GM12865 (cell line): ENCODE measurements at regions not wholly inside any gene's neighbourhood (a gene's known extent, or its start where the extent isn't known, plus 50 kb on each side); places are given as distances from the start of the nearest gene placed in this dataset.

Source experiments
- DNase-seq: peaks from one replicate; pipeline ENCODE4 v3.0.0; 2010; ENCODE audit warnings: low read depth
- H3K4me3 ChIP-seq: 2 replicates; pipeline ENCODE4 v1.5.1; 2011; ENCODE audit warnings: mild to moderate bottlenecking, low read depth, low read length, control low read depth
- TF ChIP-seq, protein P1 (sequence below): IDR thresholded peaks from 2 replicates; pipeline ENCODE4 v1.5.1; 2011; ENCODE audit warnings: low read length, control low read depth, low read depth, inconsistent platforms; ENCODE audit not compliant: insufficient read depth; ENCODE audit errors: missing control alignments

DNA sequence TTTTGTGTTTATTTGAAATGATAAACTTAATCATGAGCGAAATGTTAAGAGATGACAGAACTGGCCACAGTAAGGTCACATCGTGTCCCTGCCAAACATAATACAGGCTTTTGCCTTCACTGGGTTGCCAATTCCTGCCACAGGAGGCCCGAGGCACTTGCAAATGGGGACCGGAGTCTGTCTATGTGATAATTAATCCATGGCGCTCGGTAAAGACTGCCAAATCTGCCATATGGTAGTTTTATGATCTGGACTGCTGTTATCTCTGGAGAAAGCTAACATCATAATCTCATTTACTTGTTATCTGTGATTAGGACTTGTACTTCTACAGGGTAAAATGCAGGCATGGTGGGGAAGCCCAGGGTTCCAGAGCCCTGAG lies 170.5 kb upstream of the TSHZ2 start:
- TF ChIP-seq, protein P1, sequence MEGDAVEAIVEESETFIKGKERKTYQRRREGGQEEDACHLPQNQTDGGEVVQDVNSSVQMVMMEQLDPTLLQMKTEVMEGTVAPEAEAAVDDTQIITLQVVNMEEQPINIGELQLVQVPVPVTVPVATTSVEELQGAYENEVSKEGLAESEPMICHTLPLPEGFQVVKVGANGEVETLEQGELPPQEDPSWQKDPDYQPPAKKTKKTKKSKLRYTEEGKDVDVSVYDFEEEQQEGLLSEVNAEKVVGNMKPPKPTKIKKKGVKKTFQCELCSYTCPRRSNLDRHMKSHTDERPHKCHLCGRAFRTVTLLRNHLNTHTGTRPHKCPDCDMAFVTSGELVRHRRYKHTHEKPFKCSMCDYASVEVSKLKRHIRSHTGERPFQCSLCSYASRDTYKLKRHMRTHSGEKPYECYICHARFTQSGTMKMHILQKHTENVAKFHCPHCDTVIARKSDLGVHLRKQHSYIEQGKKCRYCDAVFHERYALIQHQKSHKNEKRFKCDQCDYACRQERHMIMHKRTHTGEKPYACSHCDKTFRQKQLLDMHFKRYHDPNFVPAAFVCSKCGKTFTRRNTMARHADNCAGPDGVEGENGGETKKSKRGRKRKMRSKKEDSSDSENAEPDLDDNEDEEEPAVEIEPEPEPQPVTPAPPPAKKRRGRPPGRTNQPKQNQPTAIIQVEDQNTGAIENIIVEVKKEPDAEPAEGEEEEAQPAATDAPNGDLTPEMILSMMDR: no peak
- no peak for DNase-seq
- H3K4me3 ChIP-seq: no peak overlapping the region

DNA sequence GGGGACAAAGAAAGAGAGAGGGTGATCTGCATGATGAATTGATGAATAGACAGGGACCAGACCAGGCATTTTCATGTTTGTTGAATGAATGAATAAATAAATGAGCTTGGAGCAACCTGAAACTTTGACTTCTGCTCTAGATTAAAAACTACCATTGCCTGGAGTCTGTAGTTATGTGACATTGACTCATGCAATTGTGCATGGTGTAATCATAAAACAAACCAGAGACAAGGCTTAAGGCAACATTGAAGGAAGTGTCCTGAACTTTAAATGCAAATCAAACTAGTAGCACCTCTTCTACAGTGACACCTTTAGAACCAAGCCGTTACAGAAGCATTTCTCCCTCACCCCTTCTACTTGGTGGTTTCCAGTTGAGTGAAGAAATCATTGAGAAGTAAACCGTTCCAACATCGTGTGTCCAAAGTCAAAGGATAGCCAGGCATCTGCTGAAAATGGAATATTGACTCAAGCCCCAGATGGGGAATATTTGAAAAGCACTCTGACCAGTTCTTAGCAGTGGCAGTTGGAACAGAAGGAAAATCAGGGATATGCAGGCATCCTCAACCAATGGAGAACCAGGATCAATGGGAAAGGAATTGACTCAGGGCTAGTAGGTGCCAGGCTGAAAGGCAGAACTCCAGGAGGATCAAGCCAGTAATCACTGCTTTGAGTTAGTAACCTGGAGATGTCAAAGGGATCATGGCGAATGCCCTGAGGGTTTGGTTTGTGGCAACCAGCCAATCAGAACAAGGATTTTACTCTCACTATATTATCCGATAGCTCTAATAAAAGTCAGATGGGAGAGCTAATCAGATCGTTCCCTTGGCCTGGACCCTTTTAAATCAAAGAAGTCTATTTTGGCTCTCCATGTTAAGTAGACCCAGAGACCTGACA lies 171.2 kb upstream of the TSHZ2 start:
- DNase-seq: no peak
- H3K4me3 ChIP-seq: no peak overlapping the region
- TF ChIP-seq, protein P1: no peak

DNA sequence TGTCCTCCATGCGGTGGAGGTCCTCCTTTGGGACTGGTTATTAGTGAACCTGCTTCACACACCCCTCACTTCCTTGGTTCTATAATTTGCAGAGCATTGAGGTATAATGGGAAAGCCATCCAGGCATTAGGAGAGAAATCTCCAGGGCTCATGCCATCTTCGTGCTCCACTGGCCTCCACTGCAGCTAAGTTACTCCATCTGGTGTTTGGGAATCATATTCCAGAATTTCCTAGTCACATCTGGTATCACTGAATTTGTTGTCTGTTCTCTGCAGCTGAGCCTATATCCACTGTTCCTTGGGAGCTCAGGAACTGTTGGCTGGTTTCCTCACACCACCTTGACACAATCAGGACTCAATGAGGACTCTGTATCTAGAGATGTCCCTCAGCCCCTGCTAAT lies 173.0 kb upstream of the TSHZ2 start:
- H3K4me3 ChIP-seq: no peak overlapping the region
- no peak for DNase-seq
- TF ChIP-seq, protein P1: no peak

DNA sequence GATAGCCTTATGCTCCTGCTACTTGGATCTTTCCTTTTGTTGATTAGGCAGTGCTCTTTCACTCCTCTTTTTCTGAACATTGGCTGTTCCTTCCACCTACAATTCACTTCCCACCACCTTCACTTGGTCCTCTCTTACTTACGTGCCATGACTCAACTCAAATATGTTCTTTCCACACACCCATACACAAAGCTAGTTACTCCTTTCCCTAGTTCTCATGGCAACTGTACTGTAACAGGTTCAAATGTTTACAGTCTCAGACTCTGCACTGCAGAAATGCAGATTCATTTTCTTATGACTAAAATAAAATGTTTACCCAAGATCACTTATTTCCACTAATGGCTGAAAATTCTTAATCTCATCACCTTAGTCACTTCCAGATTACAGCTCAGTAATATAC lies 174.0 kb upstream of the TSHZ2 start:
- no peak overlapping the region for H3K4me3 ChIP-seq
- DNase-seq: no peak
- TF ChIP-seq, protein P1: no peak

DNA sequence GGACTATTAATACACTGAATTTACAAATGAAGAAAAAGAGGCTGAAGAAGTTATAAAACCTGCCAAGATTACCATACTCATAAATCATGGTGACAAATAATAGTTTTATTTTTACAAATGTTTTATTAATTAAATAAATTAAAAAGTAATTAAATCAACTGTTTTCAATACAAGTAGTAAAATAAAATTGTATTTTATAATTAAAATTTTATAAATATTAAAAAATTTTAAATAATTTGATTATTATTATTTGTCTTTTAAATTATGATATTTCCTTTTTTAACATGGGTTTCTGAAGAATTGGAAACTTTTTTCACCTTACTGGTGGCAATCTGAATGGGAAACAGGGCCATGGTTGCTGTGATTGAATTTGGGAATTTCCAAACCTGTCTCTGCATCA lies 177.3 kb upstream of the TSHZ2 start:
- TF ChIP-seq, protein P1: no peak

DNA sequence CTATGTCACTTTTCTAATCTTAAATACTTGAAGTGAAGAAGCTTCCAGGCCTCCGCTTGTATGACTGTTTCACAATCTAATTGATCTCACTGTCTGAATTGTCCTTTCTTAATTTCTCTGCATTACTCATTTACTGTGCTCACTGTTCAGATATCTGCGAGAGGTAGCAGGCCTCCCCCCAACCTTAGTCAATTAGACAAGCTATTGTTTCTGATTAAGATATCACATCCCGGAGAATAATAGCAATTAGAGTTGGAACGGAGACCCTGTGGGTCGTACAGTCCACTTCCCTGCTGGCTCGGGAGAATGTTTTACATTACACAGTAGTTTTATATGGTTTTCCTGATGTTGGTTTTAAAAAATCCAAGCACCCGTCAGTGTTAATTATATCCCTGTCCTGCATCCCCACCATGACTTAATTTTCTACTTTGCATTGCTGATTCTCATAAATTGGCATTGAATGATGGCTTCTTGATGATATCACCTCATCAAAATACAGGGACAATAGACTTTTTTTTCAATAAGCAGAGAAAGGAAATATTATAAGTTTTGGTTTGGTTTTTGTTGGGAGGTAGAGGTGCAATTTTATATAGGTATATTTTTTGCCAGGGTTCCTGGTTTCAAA lies 178.7 kb upstream of the TSHZ2 start:
- TF ChIP-seq, protein P1: no peak
- no peak for DNase-seq
- no peak overlapping the region for H3K4me3 ChIP-seq

More for the DNA sequence above, 177.3 kb upstream of the TSHZ2 start:
- no peak for DNase-seq
- H3K4me3 ChIP-seq: no peak overlapping the region

DNA sequence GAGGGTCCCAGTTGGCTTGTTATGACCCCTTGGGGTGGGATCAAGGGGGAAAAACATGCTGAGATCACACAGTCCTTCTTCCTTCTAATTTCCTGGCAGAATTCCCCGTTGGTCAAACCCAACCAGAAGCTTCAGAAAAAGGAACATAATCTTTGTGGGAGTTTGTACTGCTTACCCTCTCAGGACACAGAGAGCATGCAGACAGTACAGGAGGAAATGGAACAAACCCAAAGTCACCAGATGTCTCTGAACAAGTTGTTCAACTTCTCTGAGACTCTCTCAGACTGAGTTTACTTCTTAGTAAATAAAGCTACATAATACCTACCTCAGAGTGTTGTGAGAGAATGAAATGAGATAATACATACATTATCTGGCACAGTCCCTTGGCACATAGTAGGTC lies 181.1 kb upstream of the TSHZ2 start:
- TF ChIP-seq, protein P1: no peak
- no peak for DNase-seq
- no peak overlapping the region for H3K4me3 ChIP-seq
